Astrocyte (in vitro differentiated cells and primary cell): ENCODE measurements at regions not wholly inside any gene's neighbourhood (a gene's known extent, or its start where the extent isn't known, plus 50 kb on each side); places are given as distances from the start of the nearest gene placed in this dataset.
"Not testable (repeated sequence)": the region's sequence is repeated elsewhere in the genome, so short reads cannot be mapped to it uniquely, and the experiment has no call there.

Experiments used
- DNase-seq: peaks from one replicate; pipeline ENCODE4 v3.0.0-alpha.2; 2010; ENCODE audit warnings: low read depth
- FAIRE-seq: peaks from 2 replicates; lab custom pipeline; 2011; peaks lifted over from hg19 to GRCh38; lab: Jason Lieb, UNC
- H2AFZ ChIP-seq: 2 replicates; pipeline ENCODE4 v1.6.0; 2012; ENCODE audit warnings: low read depth, low read length, inconsistent platforms
- H3K27ac ChIP-seq: 2 replicates; pipeline ENCODE4 v1.5.1; 2011; ENCODE audit warnings: low read depth, low read length, inconsistent platforms
- H3K27me3 ChIP-seq: 2 replicates; pipeline ENCODE4 v1.6.0; 2011; ENCODE audit warnings: low read length, inconsistent platforms; ENCODE audit not compliant: insufficient read depth
- H3K36me3 ChIP-seq: 2 replicates; pipeline ENCODE4 v1.5.1; 2011; ENCODE audit warnings: low read length, inconsistent platforms; ENCODE audit not compliant: insufficient read depth
- H3K4me1 ChIP-seq: 2 replicates; pipeline ENCODE4 v1.5.1; 2011; ENCODE audit warnings: low read length, inconsistent platforms; ENCODE audit not compliant: insufficient read depth
- H3K4me2 ChIP-seq: 2 replicates; pipeline ENCODE4 v1.6.0; 2012; ENCODE audit warnings: low read length, inconsistent platforms
- H3K4me3 ChIP-seq: 2 replicates; pipeline ENCODE4 v1.5.1; 2011; ENCODE audit warnings: low read depth, mild to moderate bottlenecking, low read length, inconsistent platforms; ENCODE audit not compliant: insufficient read depth
- H3K79me2 ChIP-seq: 2 replicates; pipeline ENCODE4 v1.6.0; 2012; ENCODE audit warnings: mild to moderate bottlenecking, low read length, inconsistent platforms; ENCODE audit not compliant: insufficient read depth
- H3K9ac ChIP-seq: 2 replicates; pipeline ENCODE4 v1.6.0; 2012; ENCODE audit warnings: mild to moderate bottlenecking, low read length, inconsistent platforms
- H3K9me3 ChIP-seq: 2 replicates; pipeline ENCODE4 v1.5.1; 2012; ENCODE audit warnings: low read depth, mild to moderate bottlenecking, low read length, inconsistent platforms; ENCODE audit not compliant: insufficient read depth
- H4K20me1 ChIP-seq: 2 replicates; pipeline ENCODE4 v1.6.0; 2012; ENCODE audit warnings: low read length, inconsistent platforms; ENCODE audit not compliant: insufficient read depth
- H3K27ac Mint-ChIP-seq: one replicate; pipeline ENCODE4 v1.8.0; 2021; ENCODE audit warnings: mild to moderate bottlenecking, mixed read lengths; ENCODE audit not compliant: unreplicated experiment
- H3K27me3 Mint-ChIP-seq: one replicate; pipeline ENCODE4 v1.8.0; 2021; ENCODE audit warnings: low read depth, mixed read lengths; ENCODE audit not compliant: unreplicated experiment
- H3K36me3 Mint-ChIP-seq: one replicate; pipeline ENCODE4 v1.8.0; 2021; ENCODE audit warnings: low read depth, mixed read lengths; ENCODE audit not compliant: unreplicated experiment
- H3K4me1 Mint-ChIP-seq: one replicate; pipeline ENCODE4 v1.8.0; 2021; ENCODE audit warnings: low read depth, mixed read lengths; ENCODE audit not compliant: unreplicated experiment
- H3K4me3 Mint-ChIP-seq: one replicate; pipeline ENCODE4 v1.8.0; 2021; ENCODE audit warnings: mild to moderate bottlenecking, moderate library complexity, mixed read lengths; ENCODE audit not compliant: unreplicated experiment
- H3K9me3 Mint-ChIP-seq: one replicate; pipeline ENCODE4 v1.8.0; 2021; ENCODE audit warnings: mild to moderate bottlenecking, mixed read lengths; ENCODE audit not compliant: unreplicated experiment

GRCh38 chrY:18858484-18859191 lies 85.1 kb upstream of the HSFY2 start:
- H3K27me3 Mint-ChIP-seq, H3K4me1 Mint-ChIP-seq, H3K9me3 ChIP-seq, H3K9me3 Mint-ChIP-seq, H3K4me1 ChIP-seq, H3K36me3 Mint-ChIP-seq, H3K27me3 ChIP-seq, H2AFZ ChIP-seq, FAIRE-seq, DNase-seq, H3K9ac ChIP-seq, H4K20me1 ChIP-seq, H3K4me2 ChIP-seq, H3K27ac ChIP-seq, H3K4me3 ChIP-seq, H3K79me2 ChIP-seq, H3K4me3 Mint-ChIP-seq, H3K36me3 ChIP-seq, H3K27ac Mint-ChIP-seq: not testable (repeated sequence)

- FAIRE-seq, DNase-seq, H3K4me1 Mint-ChIP-seq, H3K4me3 Mint-ChIP-seq, H3K9ac ChIP-seq, H3K36me3 Mint-ChIP-seq, H3K4me2 ChIP-seq, H3K9me3 ChIP-seq, H3K9me3 Mint-ChIP-seq, H3K4me1 ChIP-seq, H3K79me2 ChIP-seq, H3K27ac Mint-ChIP-seq, H3K4me3 ChIP-seq, H3K27me3 ChIP-seq, H3K27ac ChIP-seq, H3K27me3 Mint-ChIP-seq, H2AFZ ChIP-seq, H4K20me1 ChIP-seq, H3K36me3 ChIP-seq: not testable (repeated sequence)
Measured at GRCh38 chrY:18855184-18855583, 81.6 kb upstream of the HSFY2 start.

- not testable (repeated sequence) for H3K4me3 Mint-ChIP-seq, FAIRE-seq, DNase-seq, H3K9me3 Mint-ChIP-seq, H3K27me3 ChIP-seq, H3K9ac ChIP-seq, H3K9me3 ChIP-seq, H3K4me1 ChIP-seq, H4K20me1 ChIP-seq, H3K79me2 ChIP-seq, H3K4me3 ChIP-seq, H3K27me3 Mint-ChIP-seq, H3K4me1 Mint-ChIP-seq, H3K27ac Mint-ChIP-seq, H3K36me3 Mint-ChIP-seq, H3K4me2 ChIP-seq, H2AFZ ChIP-seq, H3K27ac ChIP-seq, H3K36me3 ChIP-seq
Measured at GRCh38 chrY:18853323-18853722, 79.8 kb upstream of the HSFY2 start.

- H3K79me2 ChIP-seq, H3K4me1 ChIP-seq, H3K4me3 Mint-ChIP-seq, H3K27ac Mint-ChIP-seq, H3K9me3 Mint-ChIP-seq, H3K4me1 Mint-ChIP-seq, H3K27me3 ChIP-seq, H3K9me3 ChIP-seq, H3K4me2 ChIP-seq, H3K27ac ChIP-seq, H4K20me1 ChIP-seq, H3K36me3 ChIP-seq, H3K9ac ChIP-seq, DNase-seq, H3K27me3 Mint-ChIP-seq, H3K4me3 ChIP-seq, FAIRE-seq, H2AFZ ChIP-seq, H3K36me3 Mint-ChIP-seq: not testable (repeated sequence)
Measured at GRCh38 chrY:18836643-18837042, 63.1 kb upstream of the HSFY2 start.
